Astrocyte of the spinal cord (primary cell): ENCODE measurements at regions not wholly inside any gene's neighbourhood (a gene's known extent, or its start where the extent isn't known, plus 50 kb on each side); places are given as distances from the start of the nearest gene placed in this dataset.
"Not testable (repeated sequence)": the region's sequence is repeated elsewhere in the genome, so short reads cannot be mapped to it uniquely, and the experiment has no call there.

Source experiments
- DNase-seq: peaks from one replicate; pipeline ENCODE4 v3.0.0; 2011; ENCODE audit warnings: low read depth, low spot score
- H3K4me3 ChIP-seq: 2 replicates; pipeline ENCODE4 v1.5.1; 2011; ENCODE audit warnings: low read depth, mild to moderate bottlenecking, low read length, moderate library complexity
- in situ Hi-C: cut with HindIII; loops from 2 replicates; pipeline ENCODE4 v1.10.0; 2017; ENCODE audit warnings: low sequenced_read_pairs
- TF ChIP-seq, protein P1 (sequence below): IDR thresholded peaks from 2 replicates; pipeline ENCODE4 v1.5.1; 2012; ENCODE audit warnings: low read depth, mild to moderate bottlenecking, low read length, inconsistent platforms

GRCh38 chr4:138775489-138775888 lies 240.1 kb upstream of the NOCT start:
- TF ChIP-seq, protein P1, sequence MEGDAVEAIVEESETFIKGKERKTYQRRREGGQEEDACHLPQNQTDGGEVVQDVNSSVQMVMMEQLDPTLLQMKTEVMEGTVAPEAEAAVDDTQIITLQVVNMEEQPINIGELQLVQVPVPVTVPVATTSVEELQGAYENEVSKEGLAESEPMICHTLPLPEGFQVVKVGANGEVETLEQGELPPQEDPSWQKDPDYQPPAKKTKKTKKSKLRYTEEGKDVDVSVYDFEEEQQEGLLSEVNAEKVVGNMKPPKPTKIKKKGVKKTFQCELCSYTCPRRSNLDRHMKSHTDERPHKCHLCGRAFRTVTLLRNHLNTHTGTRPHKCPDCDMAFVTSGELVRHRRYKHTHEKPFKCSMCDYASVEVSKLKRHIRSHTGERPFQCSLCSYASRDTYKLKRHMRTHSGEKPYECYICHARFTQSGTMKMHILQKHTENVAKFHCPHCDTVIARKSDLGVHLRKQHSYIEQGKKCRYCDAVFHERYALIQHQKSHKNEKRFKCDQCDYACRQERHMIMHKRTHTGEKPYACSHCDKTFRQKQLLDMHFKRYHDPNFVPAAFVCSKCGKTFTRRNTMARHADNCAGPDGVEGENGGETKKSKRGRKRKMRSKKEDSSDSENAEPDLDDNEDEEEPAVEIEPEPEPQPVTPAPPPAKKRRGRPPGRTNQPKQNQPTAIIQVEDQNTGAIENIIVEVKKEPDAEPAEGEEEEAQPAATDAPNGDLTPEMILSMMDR: no peak

DNA sequence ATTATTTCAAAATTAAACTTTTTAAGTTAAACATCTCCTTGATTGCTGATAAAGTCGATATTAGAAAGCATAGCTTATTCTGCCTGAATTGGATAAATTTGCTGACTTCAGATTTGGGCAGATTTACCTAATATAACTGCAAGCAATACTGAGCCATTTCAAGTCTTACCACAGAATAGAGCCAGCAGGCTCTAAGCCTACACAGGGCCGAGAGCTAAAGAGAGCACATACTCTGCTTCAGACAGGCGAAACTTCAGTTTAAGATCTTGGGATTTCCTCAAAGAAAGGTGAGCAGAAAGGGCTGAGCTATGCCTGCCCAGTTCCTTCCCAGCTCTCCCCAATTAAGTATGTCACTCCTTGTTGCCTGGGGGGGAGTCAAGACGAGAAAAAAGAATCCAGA lies 240.6 kb upstream of the NOCT start:
- TF ChIP-seq, protein P1: no peak
- in situ Hi-C loops: no loop called here
- no peak overlapping the region for H3K4me3 ChIP-seq
- DNase-seq: no peak

More at GRCh38 chr4:138775489-138775888, 240.1 kb upstream of the NOCT start:
- in situ Hi-C loops: no loop called here
- DNase-seq: no peak
- H3K4me3 ChIP-seq: no peak overlapping the region

DNA sequence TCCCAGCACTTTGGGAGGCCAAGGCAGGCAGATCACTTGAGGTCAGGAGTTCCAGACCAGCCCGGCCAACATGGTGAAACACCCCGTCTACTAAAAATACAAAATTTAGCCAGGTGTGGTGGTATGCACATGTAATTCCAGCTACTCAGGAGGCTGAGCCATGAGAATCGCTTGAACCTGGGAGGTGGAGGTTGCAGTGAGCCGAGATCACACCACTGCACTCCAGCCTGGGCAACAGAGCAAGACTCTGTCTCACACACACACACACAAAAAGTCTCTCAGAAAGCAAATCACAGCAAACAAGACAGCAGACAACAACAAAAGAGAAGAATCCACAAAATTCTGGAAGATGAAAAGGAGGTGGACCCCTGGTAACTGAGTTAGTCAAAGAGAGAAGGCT lies 241.5 kb upstream of the NOCT start:
- DNase-seq, H3K4me3 ChIP-seq, in situ Hi-C loops: not testable (repeated sequence)

DNA sequence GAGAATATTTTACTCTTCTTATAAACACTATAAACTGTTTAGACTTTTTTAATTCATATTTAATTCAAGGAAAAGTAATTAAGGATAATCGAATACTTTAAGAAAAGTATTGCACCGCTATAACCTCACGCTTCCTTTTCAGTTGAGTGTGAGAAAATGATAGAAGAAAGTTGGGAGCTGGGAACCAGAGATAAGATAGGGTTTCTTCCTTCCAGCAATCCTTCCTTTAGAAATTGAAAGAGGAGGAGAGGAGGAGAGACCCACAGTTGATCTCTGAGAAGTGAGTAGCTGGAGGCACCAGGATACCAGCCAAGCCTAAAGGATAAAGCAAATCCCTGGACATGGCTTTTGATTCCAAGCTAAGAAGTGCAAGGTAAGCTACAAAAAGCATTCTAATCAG lies 242.3 kb upstream of the NOCT start:
- in situ Hi-C loops: no loop called here
- no peak overlapping the region for H3K4me3 ChIP-seq
- TF ChIP-seq, protein P1: no peak
- no peak for DNase-seq

GRCh38 chr4:138772366-138772765 lies 243.2 kb upstream of the NOCT start:
- TF ChIP-seq, protein P1: no peak
- H3K4me3 ChIP-seq: no peak overlapping the region
- no peak for DNase-seq
- in situ Hi-C loops: no loop called here

DNA sequence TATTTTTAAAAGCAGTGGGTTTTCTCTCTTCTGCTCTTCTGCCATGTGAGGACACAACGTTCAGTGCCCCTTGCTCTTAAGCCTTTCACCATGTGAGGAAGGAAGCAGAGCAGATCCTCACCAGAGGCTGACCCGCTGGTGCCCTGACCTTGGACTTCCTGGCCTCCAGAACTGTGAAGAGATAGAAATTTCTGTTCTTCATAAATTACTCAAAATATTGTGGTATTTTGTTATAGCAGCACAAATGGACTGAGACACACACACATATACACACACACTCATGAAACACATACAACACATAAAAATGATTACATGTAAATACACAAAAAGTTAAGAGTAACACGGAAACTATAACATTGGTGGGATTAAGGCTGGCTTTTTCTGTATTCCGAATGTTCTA lies 244.8 kb upstream of the NOCT start:
- TF ChIP-seq, protein P1: no peak
- in situ Hi-C loops: no loop called here
- DNase-seq: no peak
- H3K4me3 ChIP-seq: no peak overlapping the region

GRCh38 chr4:138766332-138766731 lies 249.2 kb upstream of the NOCT start:
- TF ChIP-seq, protein P1: no peak
- no peak overlapping the region for H3K4me3 ChIP-seq
- in situ Hi-C loops: no loop called here
- no peak for DNase-seq
